NOMO-1 (cell line): ENCODE measurements at regions not wholly inside any gene's neighbourhood (a gene's known extent, or its start where the extent isn't known, plus 50 kb on each side); places are given as distances from the start of the nearest gene placed in this dataset.
"Not testable (repeated sequence)": the region's sequence is repeated elsewhere in the genome, so short reads cannot be mapped to it uniquely, and the experiment has no call there.

ENCODE experiments used
- DNase-seq, 2 experiments: peaks; one replicate each; lab custom pipeline; 2025; ENCODE audit not compliant: unreplicated experiment in 2 of 2; lab: John Stamatoyannopoulos, UW

DNA sequence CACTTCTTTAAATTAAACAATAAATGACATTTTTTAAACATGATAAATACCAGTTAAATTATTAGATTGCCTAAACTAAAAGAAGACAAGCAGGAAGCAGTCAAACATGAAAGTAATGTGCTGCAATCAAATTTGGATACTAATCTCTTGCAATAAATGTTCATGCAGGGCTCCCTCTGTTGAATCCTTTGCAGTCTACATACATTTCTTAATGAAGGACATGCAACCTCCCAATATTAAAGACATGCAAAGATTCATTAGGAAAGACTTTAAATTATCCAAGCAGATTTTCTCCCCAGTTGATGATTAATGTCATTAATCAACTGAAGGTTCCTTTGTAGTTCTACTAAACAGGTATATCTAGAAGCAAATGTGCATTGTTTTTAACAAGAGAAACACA is 245.4 kb downstream of the ZIC4 start:
- no peak for DNase-seq

DNA sequence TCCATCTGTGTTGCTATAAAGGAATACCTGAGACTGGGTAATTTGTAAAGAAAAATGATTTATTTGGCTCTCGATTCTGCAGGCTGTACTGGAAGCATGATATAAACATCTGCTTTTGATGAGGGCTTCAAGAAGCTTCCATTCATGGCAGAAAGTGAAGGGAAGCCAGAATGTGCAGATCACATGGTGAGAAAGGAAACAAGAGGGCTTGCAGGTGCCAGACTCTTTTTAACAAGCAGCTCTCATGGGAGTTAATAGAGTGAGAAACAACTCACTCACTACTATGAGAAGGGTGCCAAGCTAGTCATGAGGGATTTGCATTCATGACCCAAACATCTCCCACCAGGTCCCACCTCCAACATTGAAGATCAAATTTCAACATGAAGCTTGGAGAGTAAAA is 247.2 kb downstream of the ZIC4 start:
- no peak for DNase-seq

DNA sequence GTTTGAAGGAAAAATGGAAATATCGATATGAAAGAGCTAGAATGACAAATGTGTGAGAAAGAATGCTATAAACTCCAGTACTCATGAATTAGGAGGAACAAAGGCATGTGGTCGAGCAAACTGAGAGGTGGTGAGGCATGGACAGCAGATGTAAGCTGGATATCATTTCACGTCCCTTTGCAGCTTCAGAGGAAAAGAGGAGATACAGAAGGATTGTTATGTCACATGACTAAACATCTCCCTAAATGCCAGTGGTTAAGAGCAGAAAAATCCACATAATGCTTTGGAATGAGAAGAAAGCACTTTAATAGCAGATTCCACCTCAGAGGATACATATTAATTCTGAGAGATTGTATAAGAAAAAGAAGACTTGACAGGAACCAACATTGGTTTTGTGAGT is 248.7 kb downstream of the ZIC4 start:
- no peak for DNase-seq

DNA sequence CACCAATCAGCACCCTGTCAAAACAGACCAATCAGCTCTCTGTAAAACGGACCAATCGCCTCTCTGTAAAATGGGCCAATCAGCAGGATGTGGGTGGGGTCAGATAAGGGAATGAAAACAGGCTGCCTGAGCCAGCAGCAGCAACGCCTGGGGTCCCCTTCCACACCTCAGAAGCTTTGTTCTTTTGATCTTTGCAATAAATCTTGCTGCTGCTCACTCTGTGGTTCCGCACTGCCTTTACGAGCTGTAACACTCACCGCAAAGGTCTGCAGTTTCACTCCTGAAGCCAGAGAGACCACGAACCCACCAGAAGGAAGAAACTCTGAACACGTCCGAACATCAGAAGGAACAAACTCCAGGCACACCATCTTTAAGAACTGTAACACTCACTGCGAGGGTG is 251.4 kb downstream of the ZIC4 start:
- DNase-seq: not testable (repeated sequence)

DNA sequence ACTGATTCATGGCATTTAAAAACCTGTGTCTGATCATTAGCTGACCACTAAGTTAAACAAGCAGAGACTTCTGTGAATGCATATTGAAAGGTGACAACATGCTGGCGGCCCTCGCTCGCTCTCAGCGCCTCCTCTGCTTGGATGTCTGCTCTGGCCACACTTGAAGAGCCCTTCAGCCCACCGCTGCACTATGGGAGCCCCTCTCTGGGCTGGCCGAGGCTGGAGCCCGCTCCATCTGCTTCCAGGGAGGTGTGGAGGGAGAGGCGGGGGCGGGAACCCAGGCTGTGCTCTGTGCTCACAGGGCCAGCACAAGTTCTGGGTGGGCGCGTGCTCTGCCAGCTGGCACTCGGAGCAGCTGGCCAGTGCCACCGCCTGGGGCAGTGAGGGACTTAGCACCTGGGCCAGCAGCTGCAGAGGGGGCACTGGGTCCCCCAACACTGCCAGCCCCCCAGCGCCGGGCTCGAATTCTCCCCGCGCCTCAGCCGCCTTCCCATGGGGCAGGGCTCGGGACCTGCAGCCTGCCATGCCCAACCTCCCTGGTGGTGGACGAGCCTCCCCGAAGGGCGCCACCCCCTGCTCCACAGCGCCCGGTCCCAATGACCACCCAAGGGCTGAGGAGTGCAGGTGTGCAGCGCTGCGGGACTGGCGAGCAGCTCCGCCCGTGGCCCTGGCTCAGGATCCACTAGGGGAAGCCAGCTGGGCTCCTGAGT is 252.4 kb downstream of the ZIC4 start:
- no peak for DNase-seq

DNA sequence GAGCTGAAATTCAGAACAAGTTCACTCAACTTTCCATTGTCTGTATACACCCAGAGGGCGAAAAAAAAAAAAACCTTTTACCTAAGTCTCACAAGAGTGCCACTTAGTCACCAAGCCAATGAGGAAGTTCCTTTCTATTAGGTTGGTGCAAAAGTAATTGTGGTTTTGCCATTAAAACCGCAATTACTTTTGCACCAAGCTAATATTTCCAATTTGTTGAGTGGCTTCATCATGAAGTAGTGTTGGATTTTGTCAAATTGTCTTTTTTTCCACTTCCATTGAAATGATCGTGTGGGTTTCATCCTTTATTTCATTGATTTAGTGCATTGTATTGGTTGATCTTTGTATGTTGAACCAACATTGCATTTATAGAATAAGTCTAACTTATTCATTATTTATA is 253.9 kb downstream of the ZIC4 start:
- no peak for DNase-seq

GRCh38 chr3:147141516-147142288 is 264.6 kb downstream of the ZIC4 start:
- DNase-seq: no peak

DNA sequence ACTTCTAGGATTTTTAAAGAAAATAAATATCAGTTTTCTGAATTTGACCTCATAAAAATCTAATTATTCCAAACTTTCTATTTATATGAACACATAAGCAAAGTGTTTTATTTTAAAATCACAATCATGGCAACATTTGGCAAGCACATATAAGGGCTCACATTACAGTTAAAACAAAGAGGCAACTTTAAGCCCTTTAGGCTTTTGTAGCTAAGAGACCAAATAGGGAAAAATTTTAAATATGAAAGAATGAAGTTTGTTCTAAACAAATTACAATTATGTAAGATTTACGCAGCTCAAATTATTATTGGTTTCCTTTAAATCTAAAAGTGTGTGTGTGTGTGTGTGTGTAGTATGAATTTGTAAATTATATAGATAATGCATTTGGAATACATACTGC is 267.0 kb downstream of the ZIC4 start:
- no peak for DNase-seq

DNA sequence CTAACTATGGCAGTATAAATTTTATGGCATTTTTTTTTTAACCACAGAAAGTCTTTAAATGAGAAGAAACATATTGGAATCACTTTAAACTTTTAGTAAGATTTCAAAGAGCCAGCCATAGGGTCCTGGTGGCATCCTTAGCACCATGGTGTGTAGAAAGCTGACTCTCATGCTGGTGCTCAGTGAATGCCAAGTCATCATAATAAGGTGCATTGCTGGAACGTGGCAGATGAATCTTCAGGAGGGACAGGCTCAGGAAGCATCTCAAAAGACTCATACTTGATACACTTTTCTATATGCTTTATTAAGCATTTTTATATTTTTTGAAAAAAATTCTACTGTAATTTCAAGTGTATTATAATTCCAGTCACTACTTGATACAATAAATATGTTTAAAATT is 274.2 kb downstream of the ZIC4 start:
- DNase-seq: no peak

DNA sequence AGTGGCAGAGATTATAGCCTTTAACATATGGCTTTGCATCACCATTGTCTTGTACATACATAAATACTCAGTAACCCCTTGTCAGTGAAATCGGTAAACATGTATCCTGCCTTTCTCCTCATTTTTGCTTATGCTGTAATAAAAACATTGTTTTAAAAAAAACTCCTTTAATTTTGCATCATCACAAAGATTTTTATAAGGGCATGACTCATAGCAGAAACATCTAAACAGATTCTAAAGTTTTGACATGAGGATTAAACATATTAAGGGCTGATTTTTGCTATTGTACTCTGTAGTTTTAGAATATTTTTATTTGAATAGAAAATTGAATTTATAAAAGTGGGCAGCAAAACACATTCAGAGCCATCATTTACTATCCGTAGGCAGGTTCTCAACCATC is 275.9 kb downstream of the ZIC4 start:
- DNase-seq: no peak

DNA sequence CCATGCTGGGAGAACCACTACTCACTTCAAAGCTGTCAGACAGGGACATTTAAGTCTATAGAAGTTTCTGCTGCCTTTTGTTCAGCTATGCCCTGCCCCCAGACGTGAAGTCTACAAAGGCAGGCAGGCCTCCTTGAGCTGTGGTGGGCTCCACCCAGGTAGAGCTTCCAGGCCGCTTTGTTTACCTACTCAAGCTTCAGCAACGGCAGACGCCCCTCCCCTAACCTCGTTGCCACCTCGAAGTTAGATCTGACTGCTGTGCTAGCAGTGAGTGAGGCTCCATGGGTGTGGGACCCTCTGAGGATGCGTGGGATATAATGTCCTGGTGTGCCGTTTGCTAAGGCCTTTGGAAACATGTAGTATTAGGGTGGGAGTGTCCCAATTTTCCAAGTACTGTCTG is 276.7 kb downstream of the ZIC4 start:
- DNase-seq: no peak

DNA sequence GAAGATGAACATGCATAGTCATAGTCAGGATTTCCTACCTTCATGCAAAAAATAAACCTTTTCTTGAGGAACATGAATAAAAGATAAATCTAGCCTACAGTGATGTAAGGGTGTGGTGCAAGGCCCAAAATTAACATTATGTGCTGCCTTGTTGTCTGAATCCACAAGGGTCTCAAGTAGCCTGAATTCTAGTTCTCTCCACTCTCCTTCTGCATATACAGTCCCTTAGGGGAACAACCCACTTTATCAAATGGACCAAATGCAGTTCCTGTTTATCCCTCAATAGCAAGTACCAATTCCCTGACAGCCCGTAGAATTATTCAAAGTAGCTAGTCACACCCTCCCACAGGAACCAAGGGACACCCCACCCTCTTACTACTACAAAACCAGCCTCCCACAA is 284.0 kb downstream of the ZIC4 start:
- no peak for DNase-seq

- no peak for DNase-seq
Observed at GRCh38 chr3:147119989-147120388, 286.4 kb downstream of the ZIC4 start.

DNA sequence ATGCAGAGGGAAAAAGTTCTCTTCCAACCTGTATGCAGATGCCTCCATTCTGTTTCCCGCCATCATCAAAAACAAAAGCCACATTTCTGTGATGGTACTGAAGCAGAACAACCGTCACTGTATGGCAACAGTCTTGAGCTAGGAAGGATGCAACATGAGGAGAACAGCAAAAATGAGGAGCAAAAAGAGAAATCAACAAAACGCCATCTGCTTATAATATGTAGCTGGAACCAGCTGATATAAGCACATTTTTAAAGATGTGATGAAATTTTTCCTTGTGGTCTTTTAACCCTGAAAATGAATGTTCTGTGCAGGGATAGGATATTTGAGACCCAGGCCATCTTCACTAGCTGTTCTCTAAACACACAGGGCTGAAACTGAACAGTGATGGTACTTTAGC is 287.0 kb downstream of the ZIC4 start:
- no peak for DNase-seq

GRCh38 chr3:147118611-147119010 is 287.7 kb downstream of the ZIC4 start:
- no peak for DNase-seq

GRCh38 chr3:147117631-147118030 is 288.7 kb downstream of the ZIC4 start:
- DNase-seq: no peak

DNA sequence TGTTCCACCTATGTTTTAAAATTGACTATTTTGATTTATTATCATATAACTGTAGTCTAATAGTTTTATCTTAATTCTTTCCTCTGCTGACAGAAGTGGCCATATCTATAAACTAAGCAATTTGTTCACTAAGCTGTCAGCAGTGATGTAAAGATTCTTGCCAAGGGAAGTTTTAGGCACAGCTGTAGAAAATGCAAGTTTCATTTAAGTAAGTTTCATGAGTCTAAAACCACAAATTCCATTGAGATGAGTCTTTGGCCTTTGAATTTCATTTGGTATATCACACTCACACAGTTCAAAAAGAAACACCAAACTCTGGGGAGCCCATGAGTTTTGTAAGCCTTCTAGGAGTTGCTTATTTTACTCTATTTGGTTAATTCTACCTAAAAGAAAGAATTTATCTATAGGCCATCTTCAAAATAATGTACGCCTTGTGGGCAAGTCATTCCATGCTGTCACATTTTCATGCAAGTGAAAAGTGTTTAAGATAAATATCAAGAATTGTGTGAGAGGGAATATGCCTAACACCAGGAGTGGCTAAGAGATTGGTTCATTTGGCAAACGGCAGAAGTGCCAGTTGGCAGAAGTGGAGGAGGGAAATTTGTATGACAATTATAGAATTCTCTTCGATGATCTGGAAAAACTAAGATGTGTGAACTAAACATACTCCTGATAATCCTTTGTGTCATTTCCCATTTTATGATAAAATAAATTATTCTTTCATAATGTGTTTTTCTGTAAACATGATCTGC is 292.9 kb downstream of the ZIC4 start:
- no peak for DNase-seq

DNA sequence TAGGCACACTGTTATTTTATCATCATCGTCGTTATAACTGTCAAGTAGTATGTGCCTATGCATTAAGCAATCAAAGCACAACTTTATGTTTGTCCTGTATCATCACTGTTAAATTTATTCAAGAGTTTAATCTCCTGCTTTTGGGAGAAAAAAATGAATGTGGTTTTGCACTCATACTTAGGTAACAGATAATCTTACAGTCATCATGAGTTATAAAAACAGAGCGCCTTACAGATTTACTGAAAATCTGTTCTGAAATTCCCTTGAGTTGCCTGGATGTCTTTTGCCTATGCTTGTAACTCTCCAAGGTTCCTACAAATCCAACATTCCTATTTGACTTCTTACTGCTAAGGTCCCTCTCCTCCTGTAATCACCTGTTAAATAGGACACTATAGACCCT is 307.3 kb downstream of the ZIC4 start:
- no peak for DNase-seq

GRCh38 chr3:147090461-147090860 is 315.9 kb downstream of the ZIC4 start:
- DNase-seq: no peak

GRCh38 chr3:147089286-147089685 is 317.1 kb downstream of the ZIC4 start:
- no peak for DNase-seq

GRCh38 chr3:147059500-147059899 is 346.8 kb downstream of the ZIC4 start:
- DNase-seq: not testable (repeated sequence)

GRCh38 chr3:147049821-147050220 is 356.5 kb downstream of the ZIC4 start:
- DNase-seq: no peak
